CD4-positive, alpha-beta T cell (primary cell): ENCODE measurements at regions not wholly inside any gene's neighbourhood (a gene's known extent, or its start where the extent isn't known, plus 50 kb on each side); places are given as distances from the start of the nearest gene placed in this dataset.

Experiments
- ATAC-seq: fragments of 200-7000 bp; cut with Tn5 transposase; one replicate; pipeline ENCODE4 v1.10.0; 2022; ENCODE audit warnings: mild to moderate bottlenecking; ENCODE audit not compliant: poor library complexity
- CTCF ChIA-PET: fragments of 350-600 bp; sonication (Branson Sonifier 250); formaldehyde crosslinking; loops from one replicate; lab custom pipeline; 2021; ENCODE audit warnings: antibody characterized with exemption, inconsistent platforms; lab: Charles Lee
- POLR2A ChIA-PET: fragments of 350-600 bp; sonication (Branson Sonifier 250); formaldehyde crosslinking; loops from one replicate; lab custom pipeline; 2021; ENCODE audit warnings: antibody characterized with exemption, inconsistent platforms; lab: Charles Lee
- DNase-seq, 14 experiments: peaks; one replicate each; pipeline ENCODE4 v3.0.0-alpha.2; 2013 to 2020; ENCODE audit warnings: mixed read lengths in 2 of 14
- H3K27ac ChIP-seq, 2 donors: one replicate each; pipeline versions ENCODE4 v1.5.1 to v1.7.0; 2013; ENCODE audit warnings: low read length in 2 of 2, low read depth in 1 of 2, mild to moderate bottlenecking in 1 of 2
- H3K27me3 ChIP-seq, 2 experiments: 1 replicate in 1 of 2; 2 replicates in 1 of 2; pipeline versions ENCODE4 v1.6.1 to v1.7.0; 2013; ENCODE audit warnings: low read length in 2 of 2, control low read depth in 1 of 2, mild to moderate bottlenecking in 1 of 2, moderate library complexity in 1 of 2; ENCODE audit not compliant: insufficient read depth in 2 of 2, control insufficient read depth in 1 of 2
- H3K36me3 ChIP-seq: one replicate; pipeline ENCODE4 v1.6.1; 2013; ENCODE audit warnings: low read length, control low read depth; ENCODE audit not compliant: insufficient read depth
- H3K4me1 ChIP-seq: one replicate; pipeline ENCODE4 v1.6.1; 2013; ENCODE audit warnings: low read length, control low read depth; ENCODE audit not compliant: insufficient read depth
- H3K4me3 ChIP-seq: one replicate; pipeline ENCODE4 v1.5.1; 2013; ENCODE audit warnings: mild to moderate bottlenecking, low read length, moderate library complexity
- H3K9me3 ChIP-seq, 2 experiments: 1 replicate in 1 of 2; 2 replicates in 1 of 2; pipeline versions ENCODE4 v1.6.1 to v1.7.0; 2013; ENCODE audit warnings: low read length in 2 of 2, mild to moderate bottlenecking in 2 of 2, control low read depth in 1 of 2, moderate library complexity in 1 of 2; ENCODE audit not compliant: control insufficient read depth in 1 of 2, insufficient read depth in 1 of 2
- H3K27ac Mint-ChIP-seq: one replicate; pipeline ENCODE4 v1.8.0; 2020; ENCODE audit warnings: mixed read lengths
- H3K27me3 Mint-ChIP-seq: one replicate; pipeline ENCODE4 v1.8.0; 2021; ENCODE audit warnings: mixed read lengths
- H3K36me3 Mint-ChIP-seq: one replicate; pipeline ENCODE4 v1.8.0; 2021; ENCODE audit warnings: low read depth, mixed read lengths
- H3K4me1 Mint-ChIP-seq: one replicate; pipeline ENCODE4 v1.8.0; 2021; ENCODE audit warnings: low read depth, mixed read lengths
- H3K4me3 Mint-ChIP-seq: one replicate; pipeline ENCODE4 v1.8.0; 2020; ENCODE audit warnings: mild to moderate bottlenecking, mixed read lengths
- H3K9me3 Mint-ChIP-seq: one replicate; pipeline ENCODE4 v1.8.0; 2020; ENCODE audit warnings: mixed read lengths
- CTCF ChIP-seq: fragments of 200-600 bp; IDR thresholded peaks from one replicate; pipeline ENCODE4 v1.8.0; 2022; ENCODE audit warnings: antibody characterized with exemption, mild to moderate bottlenecking
- intact Hi-C, 2 experiments: fragments of 100-400 bp; cut with DNase I in 1 of 2; cut with micrococcal nuclease in 1 of 2; formaldehyde crosslinking; loops; one replicate each; pipeline versions ENCODE4 v1.15.1 to v1.9.0; 2023 to 2025; cut with DNase I, micrococcal nuclease

DNA sequence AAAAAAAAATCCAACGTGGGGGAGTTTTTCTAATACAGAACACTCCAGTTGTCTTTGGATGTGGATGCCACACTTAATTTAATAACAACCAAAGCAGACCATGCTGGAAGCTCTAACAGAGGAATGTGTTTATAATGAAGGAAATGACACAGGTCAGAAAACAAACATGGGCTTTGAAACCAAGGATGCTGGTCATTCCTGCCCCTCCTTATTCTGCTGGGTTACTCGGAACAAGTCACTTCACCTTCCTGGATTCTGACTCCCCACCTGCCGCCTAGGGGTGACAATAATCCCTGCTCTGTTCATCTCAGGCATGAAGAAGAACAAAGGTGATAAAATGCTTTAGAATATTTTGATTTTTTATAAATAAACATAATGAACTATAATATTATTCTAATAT, 240.9 kb upstream of the ADAMTS9 start:
- Mint-ChIP-seq H3K9me3 (peaks cover 13% of the 10 kb centered on the region), H3K36me3 (no peaks in the 10 kb centered on the region), H3K4me1 (no peaks in the 10 kb centered on the region), H3K27me3 (no peaks in the 10 kb centered on the region), H3K4me3 (no peak overlapping the region), H3K27ac (no peak overlapping the region)
- TF ChIP-seq CTCF, result no peak
- intact Hi-C loops, result no loop called here
- H3K4me1 ChIP-seq, result no peaks in the 10 kb centered on the region
- no peak for DNase-seq
- H3K27ac ChIP-seq, result no peak overlapping the region
- peaks cover 0 to 11% of the 10 kb centered on the region in 2 experiments for H3K9me3 ChIP-seq
- H3K36me3 ChIP-seq, result no peaks in the 10 kb centered on the region
- POLR2A ChIA-PET, result no interaction called here
- no peak for ATAC-seq
- H3K27me3 ChIP-seq, result no peaks in the 10 kb centered on the region
- CTCF ChIA-PET, result no interaction called here
- H3K4me3 ChIP-seq, result no peak overlapping the region

GRCh38 chr3:64927689-64928088, 239.9 kb upstream of the ADAMTS9 start:
- DNase-seq (no peak), ATAC-seq (no peak)
- ChIA-PET CTCF (no interaction called here), POLR2A (no interaction called here)
- no peaks in the 10 kb centered on the region for H3K27me3 ChIP-seq
- H3K4me3 Mint-ChIP-seq, result no peak overlapping the region
- TF ChIP-seq CTCF, result no peak
- no peaks in the 10 kb centered on the region for H3K36me3 ChIP-seq
- intact Hi-C loops, result no loop called here
- H3K9me3 Mint-ChIP-seq, result peaks cover 7% of the 10 kb centered on the region
- H3K9me3 ChIP-seq, result peaks cover 0 to 8% of the 10 kb centered on the region in 2 experiments
- H3K4me3 ChIP-seq, result no peak overlapping the region
- H3K4me1 ChIP-seq, result no peaks in the 10 kb centered on the region
- no peak overlapping the region for H3K27ac Mint-ChIP-seq
- no peaks in the 10 kb centered on the region for H3K27me3 Mint-ChIP-seq
- no peaks in the 10 kb centered on the region for H3K36me3 Mint-ChIP-seq
- H3K27ac ChIP-seq, result no peak overlapping the region
- H3K4me1 Mint-ChIP-seq, result no peaks in the 10 kb centered on the region

GRCh38 chr3:64925575-64925974, 237.8 kb upstream of the ADAMTS9 start:
- ChIA-PET POLR2A (no interaction called here), CTCF (no interaction called here)
- Mint-ChIP-seq H3K9me3 (no peaks in the 10 kb centered on the region), H3K36me3 (no peaks in the 10 kb centered on the region), H3K27ac (no peak overlapping the region), H3K4me3 (no peak overlapping the region), H3K27me3 (no peaks in the 10 kb centered on the region), H3K4me1 (no peaks in the 10 kb centered on the region)
- no peak for TF ChIP-seq CTCF
- intact Hi-C loops, result no loop called here
- Histone ChIP-seq H3K4me1 (no peaks in the 10 kb centered on the region), H3K36me3 (no peaks in the 10 kb centered on the region), H3K9me3 (peaks cover 0 to 8% of the 10 kb centered on the region in 2 experiments), H3K27me3 (no peaks in the 10 kb centered on the region), H3K4me3 (no peak overlapping the region), H3K27ac (no peak overlapping the region)
- DNase-seq (no peak), ATAC-seq (no peak)
